WERI-Rb-1 (cell line): ENCODE measurements at regions not wholly inside any gene's neighbourhood (a gene's known extent, or its start where the extent isn't known, plus 50 kb on each side); places are given as distances from the start of the nearest gene placed in this dataset.
"Not testable (repeated sequence)": the region's sequence is repeated elsewhere in the genome, so short reads cannot be mapped to it uniquely, and the experiment has no call there.

ENCODE experiments used
- DNase-seq: peaks from one replicate; pipeline ENCODE4 v3.0.0-alpha.2; 2020
- H3K27ac ChIP-seq: fragments of 250-450 bp; sonication (Bioruptor Pico); 2 replicates; pipeline ENCODE4 v1.5.1; 2020; ENCODE audit warnings: mild to moderate bottlenecking, moderate library complexity
- H3K27me3 ChIP-seq: fragments of 250-450 bp; sonication (Bioruptor Pico); 2 replicates; pipeline ENCODE4 v1.5.1; 2021; ENCODE audit warnings: mild to moderate bottlenecking, low read depth, moderate library complexity; ENCODE audit not compliant: insufficient read depth, severe bottlenecking
- H3K36me3 ChIP-seq: fragments of 250-450 bp; sonication (Bioruptor Pico); 2 replicates; pipeline ENCODE4 v1.5.1; 2020; ENCODE audit warnings: mild to moderate bottlenecking, moderate library complexity
- H3K4me3 ChIP-seq: 2 replicates; pipeline ENCODE4 v1.5.1; 2011; ENCODE audit warnings: low read depth, mild to moderate bottlenecking, control low read depth, low read length
- H3K9me3 ChIP-seq: fragments of 250-450 bp; sonication (Bioruptor Pico); 2 replicates; pipeline ENCODE4 v1.5.1; 2021; ENCODE audit warnings: mild to moderate bottlenecking, moderate library complexity; ENCODE audit not compliant: severe bottlenecking
- CTCF ChIP-seq: IDR thresholded peaks from 2 replicates; pipeline ENCODE4 v1.5.1; 2011; ENCODE audit warnings: low read depth, mild to moderate bottlenecking, control low read depth, inconsistent platforms, low read length

- Histone ChIP-seq H3K36me3 (no peaks in the 10 kb centered on the region), H3K27ac (no peak overlapping the region), H3K9me3 (no peaks in the 10 kb centered on the region), H3K27me3 (no peaks in the 10 kb centered on the region), H3K4me3 (no peak overlapping the region)
- no peak for TF ChIP-seq CTCF
- no peak for DNase-seq
Observed at GRCh38 chr10:46170789-46171188, 116.0 kb upstream of the ANTXRL start.

- TF ChIP-seq CTCF, result no peak
- no peak for DNase-seq
- Histone ChIP-seq H3K36me3 (no peaks in the 10 kb centered on the region), H3K4me3 (no peak overlapping the region), H3K27me3 (no peaks in the 10 kb centered on the region), H3K9me3 (no peaks in the 10 kb centered on the region), H3K27ac (no peak overlapping the region)
Observed at GRCh38 chr10:46171661-46172060, 115.1 kb upstream of the ANTXRL start.

- H3K27me3 ChIP-seq, result no peaks in the 10 kb centered on the region
- H3K4me3 ChIP-seq, result no peak overlapping the region
- no peak for DNase-seq
- H3K9me3 ChIP-seq, result no peaks in the 10 kb centered on the region
- no peak for TF ChIP-seq CTCF
- H3K27ac ChIP-seq, result no peak overlapping the region
- no peaks in the 10 kb centered on the region for H3K36me3 ChIP-seq
Observed at GRCh38 chr10:46175296-46175695, 111.5 kb upstream of the ANTXRL start.

GRCh38 chr10:46175831-46176230 is 111.0 kb upstream of the ANTXRL start:
- Histone ChIP-seq H3K4me3 (no peak overlapping the region), H3K9me3 (no peaks in the 10 kb centered on the region), H3K27ac (no peak overlapping the region), H3K27me3 (no peaks in the 10 kb centered on the region), H3K36me3 (no peaks in the 10 kb centered on the region)
- no peak for DNase-seq
- no peak for TF ChIP-seq CTCF

- H3K4me3 ChIP-seq, H3K27me3 ChIP-seq, H3K36me3 ChIP-seq, DNase-seq, H3K27ac ChIP-seq, H3K9me3 ChIP-seq: not testable (repeated sequence)
Observed at GRCh38 chr10:46187431-46187830, 99.4 kb upstream of the ANTXRL start.

- no peak overlapping the region for H3K27ac ChIP-seq
- no peak overlapping the region for H3K4me3 ChIP-seq
- no peaks in the 10 kb centered on the region for H3K9me3 ChIP-seq
- H3K36me3 ChIP-seq, result no peaks in the 10 kb centered on the region
- TF ChIP-seq CTCF, result no peak
- no peak for DNase-seq
- H3K27me3 ChIP-seq, result no peaks in the 10 kb centered on the region
Observed at GRCh38 chr10:46197050-46197449, 89.7 kb upstream of the ANTXRL start.
